RCC 7860 (cell line): ENCODE measurements at regions not wholly inside any gene's neighbourhood (a gene's known extent, or its start where the extent isn't known, plus 50 kb on each side); places are given as distances from the start of the nearest gene placed in this dataset.

Experiments
- DNase-seq: peaks from one replicate; pipeline ENCODE4 v3.0.0-alpha.2; 2015; ENCODE audit warnings: low spot score
- FAIRE-seq: peaks from 2 replicates; lab custom pipeline; 2012; peaks lifted over from hg19 to GRCh38; lab: Jason Lieb, UNC

DNA sequence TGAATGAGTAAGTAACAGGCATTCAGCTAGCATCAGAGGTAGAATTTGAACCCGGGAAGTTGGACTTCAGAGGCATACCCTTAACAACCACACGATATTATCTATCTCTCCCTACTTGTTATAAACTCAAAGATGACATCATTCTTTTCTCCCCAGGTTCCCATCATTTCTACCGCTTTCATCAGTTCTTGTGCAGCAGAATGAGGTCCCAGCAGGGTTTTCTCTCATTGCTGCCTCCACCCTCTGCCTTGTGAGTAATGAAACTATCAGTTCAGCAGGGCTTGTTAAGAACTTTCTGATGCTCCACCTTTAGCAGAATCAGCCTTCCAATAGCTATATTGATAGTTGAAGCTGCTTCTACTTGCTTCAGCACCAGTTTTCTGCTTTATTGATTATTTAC is 487.5 kb upstream of the KCNMB2 start:
- FAIRE-seq, result no peak
- no peak for DNase-seq

DNA sequence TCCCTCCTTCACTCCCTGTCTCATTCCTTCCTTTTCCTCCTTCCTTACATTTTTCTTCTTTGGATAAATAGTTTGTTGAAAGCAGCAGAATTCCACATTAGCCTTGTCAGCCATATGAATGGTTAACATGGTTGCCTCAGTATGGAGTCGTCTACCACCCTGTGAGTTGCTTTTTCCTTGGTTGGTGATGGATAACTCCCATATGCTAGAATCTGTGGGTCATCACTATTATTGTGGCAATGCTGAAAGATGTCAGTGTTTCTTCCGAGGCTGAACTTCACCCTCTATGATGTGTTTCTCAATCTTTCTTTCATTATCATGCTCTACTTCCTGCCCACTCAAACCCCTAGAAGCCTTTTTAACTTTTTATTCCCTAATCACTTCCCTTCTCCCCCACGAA is 481.8 kb upstream of the KCNMB2 start:
- DNase-seq, result no peak
- no peak for FAIRE-seq

DNA sequence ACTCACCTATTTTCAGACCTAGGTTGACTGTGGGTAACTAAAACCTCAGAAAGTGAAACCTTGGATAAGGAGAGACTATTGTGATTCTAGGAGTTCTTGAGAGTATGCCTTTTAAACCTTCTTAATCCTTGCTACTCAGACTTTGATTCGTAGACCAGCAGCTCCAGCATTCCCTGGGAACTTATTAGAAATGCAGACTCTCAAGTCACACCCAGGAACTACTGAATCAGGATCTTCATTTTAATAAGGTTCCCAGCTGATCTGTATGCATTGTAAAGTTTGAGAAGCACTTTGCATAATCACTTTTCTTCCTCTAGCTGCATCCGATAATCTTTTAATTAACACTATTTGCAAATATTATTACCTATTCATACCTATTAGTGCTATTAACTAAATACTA is 480.3 kb upstream of the KCNMB2 start:
- FAIRE-seq (no peak), DNase-seq (no peak)

DNA sequence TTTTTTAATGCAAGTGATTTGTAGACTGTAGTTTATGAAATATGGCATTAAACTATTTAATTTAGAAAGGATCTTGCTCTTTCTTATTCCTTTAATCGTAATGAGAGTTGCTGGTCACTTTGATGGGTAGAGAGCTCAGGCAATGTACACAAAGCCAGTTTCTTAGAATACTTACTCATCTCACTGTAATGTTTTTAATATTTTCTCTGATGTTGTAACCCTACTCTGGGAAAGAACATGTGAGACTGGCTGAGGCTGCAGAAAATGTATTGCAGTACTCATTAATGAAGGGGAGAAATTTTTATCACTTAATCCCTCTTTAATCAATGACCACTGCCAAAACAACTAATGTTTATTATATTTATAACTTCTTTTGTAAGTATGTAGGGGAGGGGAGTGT is 479.4 kb upstream of the KCNMB2 start:
- FAIRE-seq (no peak), DNase-seq (no peak)

DNA sequence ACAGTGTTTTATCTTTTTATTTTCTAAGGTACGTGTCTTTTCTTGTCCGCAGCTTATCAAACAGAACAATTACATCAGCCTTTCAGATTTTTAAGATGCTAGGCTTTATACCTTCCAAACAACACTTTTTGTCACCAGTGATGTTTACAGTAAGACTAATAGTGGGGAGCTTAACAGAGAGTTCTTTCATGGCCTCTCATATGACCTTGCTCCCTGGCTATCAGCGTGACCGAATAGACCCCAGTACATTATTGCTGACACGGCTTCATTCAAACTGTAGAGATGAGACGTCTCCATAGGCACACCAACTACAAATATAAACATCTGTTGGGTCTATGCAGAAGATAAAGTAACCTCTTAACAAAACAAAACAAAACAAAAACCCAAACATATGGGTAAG is 477.6 kb upstream of the KCNMB2 start:
- no peak for FAIRE-seq
- DNase-seq, result no peak

DNA sequence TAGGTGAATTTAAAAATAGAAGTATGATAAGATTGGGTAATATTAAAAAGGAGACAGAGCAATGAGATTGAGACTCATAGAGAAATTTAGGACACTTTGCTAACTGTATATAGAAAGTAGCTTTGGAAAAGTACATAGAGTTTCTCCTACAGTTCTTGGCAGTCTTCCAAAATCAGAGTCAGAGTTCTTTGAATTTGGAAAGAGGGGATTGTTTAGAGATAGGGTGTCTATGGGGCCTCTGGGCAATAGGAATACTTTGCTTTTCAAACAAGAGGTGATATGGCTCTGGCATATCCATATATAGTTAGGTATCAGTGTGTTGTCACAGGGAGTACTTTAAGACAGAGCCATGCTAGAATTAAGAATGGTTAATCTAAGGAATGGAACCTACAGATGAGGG is 477.1 kb upstream of the KCNMB2 start:
- DNase-seq, result no peak

DNA sequence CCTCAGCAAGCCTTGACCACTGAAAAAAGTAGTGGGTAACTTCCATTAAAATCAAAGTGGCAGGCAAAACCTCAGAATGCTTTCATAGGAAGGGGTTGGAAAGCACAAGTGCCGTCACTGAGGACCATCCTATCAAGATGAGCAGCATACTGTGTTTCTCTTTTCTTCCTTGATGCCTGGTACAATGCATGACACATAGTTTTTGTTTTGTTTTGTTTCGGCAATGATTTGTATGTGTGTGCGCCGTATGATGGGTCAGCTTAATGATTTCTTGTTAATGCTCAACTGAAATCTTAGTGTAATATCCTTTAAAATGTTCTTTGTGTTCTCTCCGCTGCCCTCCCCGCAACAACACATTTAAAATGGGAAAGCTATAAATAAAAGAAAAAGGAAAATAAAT is 476.4 kb upstream of the KCNMB2 start:
- DNase-seq, result no peak
- no peak for FAIRE-seq

More for the DNA sequence above, 477.1 kb upstream of the KCNMB2 start:
- FAIRE-seq, result no peak

DNA sequence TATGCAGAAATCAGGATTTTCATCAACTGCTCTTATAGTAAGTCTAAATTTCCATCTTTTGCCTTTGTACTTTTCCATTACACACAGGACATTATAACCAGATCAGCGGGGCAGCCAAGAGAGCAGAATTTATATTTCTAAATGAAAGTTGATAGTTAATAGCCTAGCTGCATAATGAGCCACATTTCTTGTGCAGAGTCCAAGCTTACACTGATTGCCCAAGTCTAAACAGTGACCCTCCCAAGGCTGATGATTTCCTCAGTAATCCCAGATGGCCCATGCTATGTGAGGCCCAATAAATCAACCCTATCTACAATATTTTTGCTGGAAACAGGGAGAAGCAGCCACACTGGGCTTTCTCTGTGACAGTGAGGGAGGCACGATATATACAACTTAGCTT is 475.8 kb upstream of the KCNMB2 start:
- FAIRE-seq (no peak), DNase-seq (no peak)

DNA sequence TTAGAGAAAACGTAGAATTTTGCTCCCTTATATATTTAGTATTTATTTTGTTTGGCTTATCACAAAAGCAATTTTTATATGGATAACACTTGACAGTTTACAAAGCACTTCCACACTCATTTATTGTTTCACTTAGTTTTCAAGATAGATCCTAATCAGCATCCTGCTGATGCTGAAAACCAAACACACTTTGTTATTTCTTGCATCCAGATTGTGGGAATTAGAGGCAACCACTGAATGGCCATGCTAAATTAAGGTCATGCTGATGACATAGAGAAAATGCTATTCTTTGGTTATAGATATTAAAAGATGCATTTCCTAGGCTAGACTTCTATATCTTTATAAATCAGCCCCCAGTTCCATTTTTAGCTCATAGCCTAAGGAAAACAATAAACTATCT is 474.1 kb upstream of the KCNMB2 start:
- DNase-seq (no peak), FAIRE-seq (no peak)

DNA sequence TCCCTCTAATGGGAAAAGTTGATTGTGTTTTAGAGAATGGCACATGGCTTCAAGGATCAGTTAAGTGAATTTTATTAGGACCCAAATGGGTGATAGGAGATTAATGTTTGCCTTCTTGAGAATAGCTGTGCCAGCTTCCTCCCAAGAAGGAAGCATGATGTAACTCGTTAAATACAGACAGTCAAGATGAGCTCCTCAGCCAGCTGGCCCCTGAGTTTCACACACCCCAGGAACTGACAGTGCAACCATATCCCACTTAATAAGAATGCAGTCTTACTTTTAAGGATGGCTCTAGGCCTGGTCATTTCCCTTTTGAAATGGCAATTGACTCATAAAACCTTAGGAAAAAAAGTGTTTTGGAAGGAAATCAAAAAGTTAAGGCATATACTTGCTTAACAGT is 472.8 kb upstream of the KCNMB2 start:
- DNase-seq, result no peak
- no peak for FAIRE-seq

DNA sequence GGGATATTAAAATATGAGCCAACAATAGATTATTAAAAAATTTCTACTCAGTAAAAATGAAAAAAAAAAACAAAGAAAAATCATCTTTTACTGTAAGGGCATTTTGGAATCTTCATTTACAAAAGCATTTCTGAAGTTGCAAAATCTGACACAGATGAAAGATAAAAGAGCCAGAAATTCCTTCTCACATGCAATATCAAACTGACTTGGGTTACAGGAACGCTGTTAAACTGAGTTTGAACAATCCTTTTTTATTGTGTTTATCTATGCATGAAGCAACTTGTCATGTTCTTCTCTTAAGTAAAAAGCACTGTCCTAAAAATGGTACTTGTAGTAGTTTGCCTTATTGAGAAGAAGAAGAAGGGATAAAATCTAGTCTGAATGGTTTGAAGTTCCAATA is 468.5 kb upstream of the KCNMB2 start:
- DNase-seq (no peak), FAIRE-seq (no peak)

DNA sequence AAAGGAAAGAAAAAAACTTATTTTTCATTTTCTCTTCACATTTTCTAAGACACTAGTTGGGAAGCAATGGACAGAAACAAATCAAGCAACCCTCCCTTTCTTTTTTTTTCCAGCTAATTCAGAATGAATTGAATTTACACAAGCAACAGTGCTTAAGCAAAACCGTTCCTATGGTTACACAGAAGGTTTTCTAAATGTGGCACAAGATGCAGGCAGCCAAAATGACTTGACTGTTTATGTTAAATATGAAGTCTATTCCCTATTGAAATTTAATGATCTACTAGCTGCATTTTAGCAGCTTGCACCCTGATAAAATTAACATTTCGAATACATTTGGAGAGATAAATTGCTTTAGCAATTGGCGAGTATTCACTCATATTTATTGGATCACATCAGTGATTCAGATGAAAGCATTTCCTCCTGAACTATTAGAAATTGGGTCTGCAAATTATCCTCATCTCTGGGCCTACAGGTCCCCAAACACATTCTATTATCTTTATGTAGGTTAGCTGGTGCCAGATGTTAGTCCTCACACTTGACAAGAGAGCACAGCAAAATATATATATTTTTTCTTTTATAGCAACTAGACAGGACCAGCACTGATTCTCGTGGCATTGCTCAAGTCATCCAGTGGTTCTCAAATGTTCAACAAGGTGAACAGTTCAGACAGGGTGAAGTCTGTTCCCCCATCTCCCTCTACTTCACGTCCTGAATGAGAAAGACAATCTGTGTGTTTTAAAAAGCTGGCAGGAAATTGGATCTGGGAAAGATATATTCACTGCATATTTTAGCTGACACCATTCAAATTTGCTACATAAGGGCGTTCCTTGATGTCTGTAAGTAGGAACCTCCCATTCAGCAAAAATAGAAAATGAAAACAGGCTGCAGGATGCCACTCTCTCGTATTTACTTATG is 463.6 kb upstream of the KCNMB2 start:
- FAIRE-seq, result no peak

DNA sequence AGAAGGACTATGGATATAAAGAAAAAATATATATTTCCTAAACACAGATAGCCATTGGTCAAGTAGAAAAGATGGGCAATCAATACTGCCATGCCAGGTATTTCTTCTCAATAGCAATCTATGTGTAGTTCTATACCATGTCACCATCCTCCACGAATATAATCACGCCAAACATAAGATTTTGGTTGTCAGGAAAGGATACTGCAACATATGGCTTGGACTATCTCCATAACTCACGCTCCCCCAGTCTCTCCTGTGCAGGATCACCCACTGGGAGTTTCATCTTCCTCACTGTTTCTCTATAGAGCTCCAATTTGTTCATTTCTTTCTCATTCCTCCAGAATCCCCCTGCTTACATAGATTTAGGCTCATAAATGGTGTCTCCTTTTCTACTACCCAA is 462.9 kb upstream of the KCNMB2 start:
- FAIRE-seq, result no peak
- no peak for DNase-seq

More for the DNA sequence above, 463.6 kb upstream of the KCNMB2 start:
- no peak for DNase-seq

DNA sequence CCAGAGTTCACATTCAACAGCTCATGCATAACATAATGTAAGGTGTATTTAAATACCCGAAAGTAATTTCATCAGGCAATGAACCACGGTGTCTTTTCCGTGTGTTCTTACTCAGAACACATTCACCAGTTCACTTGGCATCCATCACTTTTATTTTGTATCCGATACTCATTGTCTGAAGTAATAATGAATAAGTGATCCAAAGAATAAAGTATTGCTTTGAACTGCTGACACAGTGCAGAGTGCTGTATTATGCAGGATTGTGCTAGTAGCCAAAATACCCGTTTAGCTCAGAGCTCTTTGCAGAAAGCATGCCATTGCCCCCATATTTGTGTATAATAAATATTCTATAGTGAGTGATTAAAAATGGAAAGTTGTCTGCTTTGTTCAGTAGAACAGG is 460.9 kb upstream of the KCNMB2 start:
- no peak for FAIRE-seq
- DNase-seq, result no peak

DNA sequence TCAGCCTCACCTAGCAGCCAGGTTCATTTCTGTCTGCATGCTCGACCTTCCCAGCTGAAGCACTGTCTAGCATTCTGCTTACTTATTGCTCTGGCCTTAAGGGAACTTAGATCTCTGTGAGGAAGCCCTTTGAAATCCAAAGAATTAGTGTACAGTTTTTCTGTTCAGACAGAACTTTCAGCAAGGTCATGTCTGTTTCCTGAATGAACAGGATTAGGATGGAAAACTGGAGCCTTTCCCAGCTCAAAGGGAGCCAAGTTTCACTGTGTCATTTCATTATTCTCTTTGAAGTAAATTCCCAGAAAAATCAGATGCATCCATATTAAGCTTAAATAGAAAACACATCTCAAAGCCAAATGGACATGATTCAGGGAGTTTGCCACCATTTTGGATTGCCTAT is 457.3 kb upstream of the KCNMB2 start:
- FAIRE-seq (no peak), DNase-seq (no peak)

DNA sequence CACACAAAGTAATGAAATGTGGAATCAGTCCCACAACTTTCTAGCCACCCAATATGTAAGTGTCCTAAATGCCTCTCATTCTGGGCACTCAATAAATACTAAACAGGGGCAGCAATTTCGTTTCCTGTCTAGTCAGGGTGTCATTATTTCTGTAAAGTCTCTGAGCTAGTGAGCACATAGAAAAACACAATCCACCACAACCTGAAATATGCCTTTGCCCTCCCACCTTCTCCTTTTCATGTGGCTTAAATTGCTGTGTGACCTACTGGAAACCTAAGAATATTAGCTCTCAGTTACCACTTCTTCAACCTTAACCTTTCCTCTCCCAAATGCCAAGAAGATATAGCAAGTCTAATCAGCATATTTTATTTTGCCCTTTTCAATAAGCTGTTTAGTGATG is 456.3 kb upstream of the KCNMB2 start:
- FAIRE-seq (no peak), DNase-seq (no peak)

DNA sequence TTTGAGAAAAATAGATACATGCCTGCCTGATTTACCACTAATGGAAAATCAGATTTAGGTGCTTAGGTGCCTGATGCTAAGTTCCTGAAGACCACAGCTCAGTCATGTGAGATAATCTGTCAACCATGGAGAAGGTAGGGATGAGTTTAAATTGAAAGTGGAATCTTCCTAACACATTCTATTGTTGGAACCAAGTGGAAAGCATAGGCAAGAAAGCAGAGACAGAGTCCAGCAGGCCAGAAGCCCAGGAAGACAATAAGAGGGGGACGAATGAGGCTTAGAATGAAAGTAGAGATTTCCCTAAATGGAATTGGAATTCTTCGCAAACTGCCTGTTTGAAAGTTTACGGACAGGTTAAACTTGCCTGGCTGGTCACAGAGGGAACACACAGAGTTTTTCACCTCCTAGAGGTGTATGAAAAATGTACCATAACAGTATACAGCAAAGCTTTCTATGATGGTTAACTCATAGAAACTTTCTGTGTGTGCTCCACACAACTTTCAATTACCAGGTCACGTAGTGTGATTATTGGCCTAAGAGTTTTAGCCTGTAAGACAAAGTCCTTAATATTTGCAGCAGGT is 453.8 kb upstream of the KCNMB2 start:
- no peak for DNase-seq

DNA sequence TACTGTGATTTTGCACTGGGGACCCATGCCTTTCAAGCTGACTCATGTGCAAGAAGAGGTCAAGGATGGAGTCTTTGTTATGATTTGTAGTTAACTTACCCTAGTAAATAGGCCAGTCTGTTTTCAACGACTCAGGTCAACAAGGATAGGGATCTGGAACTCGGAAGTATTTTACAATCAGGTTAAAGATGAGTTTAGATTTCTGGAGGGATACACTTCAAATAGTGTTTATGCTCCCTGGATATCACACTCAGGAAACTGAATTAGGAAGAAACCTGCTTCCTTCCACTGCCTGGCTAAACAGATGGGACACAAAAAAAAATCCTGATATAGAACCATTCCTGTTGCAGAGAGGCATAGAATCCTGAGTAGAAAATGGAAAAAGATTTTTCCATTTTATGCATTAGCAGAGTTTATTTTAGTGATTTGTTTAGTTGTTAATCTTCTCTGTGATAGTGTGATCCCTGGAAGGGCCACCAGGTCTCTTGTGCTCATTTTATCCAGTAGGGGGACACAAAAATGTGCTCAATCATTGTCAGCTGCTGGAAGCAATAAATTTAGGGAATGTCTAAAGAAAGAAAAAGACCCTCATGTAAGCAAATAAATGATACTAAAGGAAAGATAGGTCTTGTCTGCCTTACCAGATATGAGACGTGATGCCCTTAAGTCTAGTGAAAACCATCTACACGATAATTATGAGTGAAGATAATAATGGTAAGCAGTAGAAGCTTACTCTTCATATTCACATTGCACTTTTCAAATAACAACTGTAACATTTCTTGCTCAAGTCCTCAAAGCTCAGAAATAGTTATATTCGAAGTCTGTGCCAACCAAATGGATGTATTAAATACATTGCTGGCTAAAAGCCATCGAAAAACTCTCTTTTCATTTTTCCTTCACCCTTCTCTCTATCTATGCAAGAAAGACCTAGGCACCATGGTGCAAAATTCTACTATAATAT is 452.1 kb upstream of the KCNMB2 start:
- DNase-seq (no peak), FAIRE-seq (no peak)

More for the DNA sequence above, 453.8 kb upstream of the KCNMB2 start:
- FAIRE-seq, result no peak

DNA sequence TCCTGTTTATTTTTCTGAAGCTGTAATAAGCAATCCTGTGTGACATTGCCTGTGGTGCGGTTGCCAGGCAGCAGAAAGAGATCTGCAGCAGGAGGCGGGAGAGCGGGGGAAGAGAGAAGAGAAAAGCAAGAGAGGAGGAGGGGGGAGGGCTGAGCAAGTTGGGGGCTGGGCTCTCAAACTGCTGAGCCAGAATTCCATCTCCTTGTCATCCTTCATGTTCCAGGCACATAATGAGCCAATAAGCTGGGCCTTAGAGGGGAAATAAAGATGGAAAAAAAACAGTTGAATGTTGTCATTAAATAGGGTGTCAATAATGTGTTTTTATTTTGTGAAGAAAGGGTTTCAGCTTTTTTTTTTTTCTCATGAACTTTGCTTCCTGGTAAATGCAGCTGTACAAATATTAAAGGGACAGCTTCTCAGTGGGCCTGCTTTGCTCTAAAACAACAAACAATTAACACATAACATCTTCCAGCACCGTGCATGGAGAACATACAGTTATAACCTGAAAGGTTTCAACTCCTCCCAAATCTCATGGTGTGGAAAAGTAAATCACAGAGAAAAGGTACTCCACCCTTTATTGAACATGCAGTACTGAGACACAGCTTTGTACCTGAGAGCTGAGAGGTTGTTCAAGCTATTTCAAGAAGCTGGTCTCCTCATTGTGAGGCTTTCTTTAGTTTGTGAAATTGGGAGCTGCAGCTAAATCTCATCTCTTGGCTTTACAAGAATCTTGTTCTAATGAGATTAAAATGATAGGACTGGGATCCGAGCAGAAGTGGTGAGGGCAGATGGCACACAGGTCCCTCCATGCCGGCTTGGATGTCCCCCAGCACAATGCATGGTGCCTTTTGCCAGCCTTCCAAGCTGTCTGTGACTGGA is 451.1 kb upstream of the KCNMB2 start:
- DNase-seq (no peak), FAIRE-seq (no peak)

DNA sequence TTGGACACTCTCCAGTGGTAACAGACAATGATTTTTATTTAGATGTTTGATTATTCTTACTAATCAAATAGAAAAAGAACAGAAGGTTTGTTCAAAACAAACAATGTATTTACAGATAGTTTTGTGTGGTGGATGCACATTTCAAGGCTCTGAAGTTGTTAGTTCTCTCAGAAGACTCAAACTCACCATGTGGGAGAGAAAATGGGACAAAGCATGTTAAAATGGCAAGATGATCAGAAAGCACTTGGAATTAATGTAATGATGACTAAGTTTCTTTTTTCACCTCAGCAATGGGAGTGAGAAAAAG is 450.5 kb upstream of the KCNMB2 start:
- DNase-seq (no peak), FAIRE-seq (no peak)
